ENCODE measurements at regions not wholly inside any gene's neighbourhood (a gene's known extent, or its start where the extent isn't known, plus 50 kb on each side); places are given as distances from the start of the nearest gene placed in this dataset.
A peak's percentile ranks its signal among the peaks of the same experiment; 100 is the strongest.
"Not testable (repeated sequence)": the region's sequence is repeated elsewhere in the genome, so short reads cannot be mapped to it uniquely, and the experiment has no call there.

DNA sequence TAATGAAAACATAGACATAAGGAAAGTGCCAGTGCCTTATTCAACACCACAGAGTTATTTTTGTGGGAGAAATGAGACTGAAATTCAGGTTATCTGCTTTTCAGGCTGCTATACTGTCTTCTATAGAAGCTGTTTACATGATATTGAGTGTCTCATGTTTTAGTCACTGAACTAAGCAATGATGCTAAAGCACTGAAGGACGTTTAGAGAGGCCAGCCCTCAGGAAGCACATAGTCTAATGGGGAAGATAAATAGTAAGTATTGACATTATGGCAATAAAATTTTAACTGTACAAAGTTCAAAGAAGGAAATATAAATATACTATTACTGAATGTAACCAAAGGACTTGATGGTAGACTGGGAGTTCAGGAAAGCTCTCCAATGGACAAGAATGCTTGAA lies 186.4 kb upstream of the ZC3H15 start:
- no peak for DNase-seq (ENCODE audit: low spot score)

DNA sequence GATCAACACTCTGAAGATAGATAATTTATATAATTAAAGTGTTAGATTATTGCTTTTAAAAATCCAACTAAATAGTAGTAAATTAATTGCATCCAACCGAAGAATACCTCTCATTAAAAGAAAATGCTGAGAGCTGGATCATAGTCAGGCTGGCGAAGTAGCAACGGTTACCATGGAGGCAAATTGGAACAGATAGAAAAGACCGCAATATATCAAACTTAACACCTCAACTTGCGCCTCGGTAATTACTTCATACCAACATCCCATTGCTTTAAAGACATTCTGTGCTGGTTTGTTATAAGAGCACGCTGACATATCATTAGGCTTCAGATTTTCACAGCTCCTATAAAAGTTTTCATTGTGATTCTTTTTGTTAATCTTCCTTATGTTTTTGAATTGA lies 183.8 kb upstream of the ZC3H15 start:
- DNase-seq (ENCODE audit: low spot score): no peak

DNA sequence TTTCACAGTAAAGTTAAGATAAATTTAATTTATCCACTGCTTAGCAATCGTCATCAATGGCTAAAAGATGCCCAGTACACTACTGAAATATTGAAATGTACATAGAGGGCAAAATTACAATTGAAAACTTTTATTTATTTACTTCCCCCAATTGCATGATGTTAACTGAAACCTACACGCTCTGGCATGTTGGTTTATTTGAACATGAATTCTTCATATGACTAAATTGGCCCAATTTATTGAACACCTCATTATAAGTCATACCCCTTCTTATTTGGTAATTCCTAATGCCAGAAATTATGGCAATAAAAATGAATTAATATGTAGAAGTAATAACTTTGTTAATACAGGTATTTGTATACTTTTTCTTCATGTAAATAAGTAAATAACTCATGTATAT lies 183.0 kb upstream of the ZC3H15 start:
- DNase-seq (ENCODE audit: low spot score): no peak

DNA sequence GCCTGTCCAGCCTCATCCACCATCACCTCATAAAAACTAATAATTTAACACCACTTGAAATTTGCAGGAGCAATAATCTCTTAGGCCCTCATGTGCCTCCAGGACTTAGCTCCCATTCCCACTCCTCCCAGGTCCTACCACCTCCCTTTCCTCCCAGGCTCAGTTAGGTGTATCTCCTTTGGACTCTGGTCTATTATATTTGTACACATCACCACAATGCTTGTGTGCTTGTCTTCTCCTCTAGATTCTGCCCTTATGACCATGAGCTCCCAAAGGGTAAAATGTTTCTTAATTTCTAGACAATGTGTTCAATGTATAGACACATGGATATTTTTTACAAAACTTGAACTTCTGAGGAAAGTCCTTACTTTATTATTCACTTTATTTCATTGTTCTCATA lies 182.0 kb upstream of the ZC3H15 start:
- no peak for DNase-seq (ENCODE audit: low spot score)

DNA sequence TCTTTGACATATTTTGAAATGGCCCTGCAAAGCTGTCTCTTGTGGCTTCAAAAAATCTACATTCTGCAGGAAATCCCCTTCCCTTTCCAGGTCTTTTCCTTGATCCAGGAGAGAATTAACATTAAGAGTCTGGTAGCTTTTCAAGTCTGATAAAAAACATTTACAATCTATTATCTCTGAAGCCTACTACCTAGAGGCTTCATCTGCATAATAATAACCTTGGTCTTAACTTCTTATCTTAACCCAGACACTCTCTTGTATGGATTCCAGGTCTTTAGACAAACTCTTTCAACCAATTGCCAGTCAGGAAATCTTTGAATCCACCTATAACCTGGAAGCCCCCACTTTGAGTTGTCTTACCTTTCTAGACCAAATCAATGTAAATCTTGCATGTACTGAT lies 179.3 kb upstream of the ZC3H15 start:
- no peak for DNase-seq (ENCODE audit: low spot score)

DNA sequence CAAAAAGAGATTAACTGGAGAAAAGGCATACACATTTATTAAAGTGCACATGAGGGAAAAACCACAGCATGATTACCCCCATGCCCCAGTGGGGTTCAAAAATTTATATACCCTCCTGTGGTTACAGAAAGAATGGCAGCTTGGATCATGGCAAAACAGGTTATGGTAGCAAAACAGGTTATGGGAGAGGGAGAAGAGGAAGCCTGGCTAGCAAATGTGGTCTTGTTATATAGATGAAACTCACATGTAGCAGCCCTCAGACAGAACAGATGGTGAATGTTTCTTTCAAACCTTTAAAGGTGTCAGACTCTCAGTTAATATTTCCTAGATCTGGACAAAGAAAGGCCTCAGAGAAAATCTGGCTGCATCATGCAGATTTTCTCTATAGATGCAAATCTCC lies 178.2 kb upstream of the ZC3H15 start:
- no peak for DNase-seq (ENCODE audit: low spot score)

DNA sequence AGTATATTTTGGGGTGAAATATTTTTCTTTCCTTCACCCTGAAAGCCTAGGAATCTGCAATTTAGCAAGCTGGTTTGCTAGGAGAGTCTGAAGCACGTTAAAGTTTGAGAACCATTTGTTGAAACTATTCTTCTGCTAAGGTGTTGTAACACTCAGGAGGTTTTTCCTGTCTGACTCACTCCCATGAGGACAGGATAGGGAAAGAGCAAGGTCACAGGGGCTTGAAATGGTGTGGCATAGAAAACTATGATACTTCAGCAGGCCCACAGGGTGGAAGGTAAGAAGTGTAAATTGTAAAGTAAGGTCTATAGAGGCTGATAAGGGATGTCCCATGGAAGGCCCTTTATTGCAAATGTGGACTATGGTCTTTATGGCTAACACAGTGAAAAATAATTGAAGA lies 177.7 kb upstream of the ZC3H15 start:
- DNase-seq (ENCODE audit: low spot score): no peak

DNA sequence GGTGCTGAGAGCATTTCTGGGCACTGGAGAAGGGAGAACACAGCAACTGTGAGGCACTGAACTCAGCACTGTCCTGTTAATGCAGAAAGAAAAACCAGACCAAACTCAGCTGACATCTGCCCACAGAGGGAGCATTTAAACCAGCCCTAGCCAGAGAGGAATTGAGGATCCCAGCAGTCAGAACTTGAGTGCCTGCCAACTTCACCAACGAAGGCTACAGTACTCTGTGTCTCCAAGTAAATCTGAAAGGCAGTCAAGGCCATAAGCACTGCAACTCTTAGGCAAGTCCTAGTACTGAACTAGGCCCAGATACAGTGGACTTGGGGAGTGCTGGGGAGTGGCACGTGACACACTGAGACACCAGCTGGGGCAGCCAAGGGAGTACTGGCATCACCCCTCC lies 176.2 kb upstream of the ZC3H15 start:
- DNase-seq (ENCODE audit: low spot score): peak; percentile 38

DNA sequence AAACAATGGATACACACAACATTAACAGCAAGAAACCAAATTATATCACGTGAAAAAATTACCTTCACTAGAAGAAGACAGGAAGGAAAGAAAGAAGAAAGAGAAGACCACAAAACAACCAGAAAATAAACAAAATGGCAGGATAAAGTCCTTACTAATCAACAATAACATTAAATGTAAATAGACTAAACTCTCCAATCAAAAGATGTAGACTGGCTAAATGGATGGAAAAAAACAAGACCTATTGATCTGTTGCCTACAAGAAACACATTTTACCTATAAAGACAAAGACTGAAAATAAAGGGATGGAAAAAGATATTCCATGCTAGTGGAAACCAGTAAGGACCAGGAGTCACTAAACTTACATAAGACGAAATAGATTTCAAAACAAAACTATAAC lies 167.0 kb upstream of the ZC3H15 start:
- no peak for DNase-seq (ENCODE audit: low spot score)

DNA sequence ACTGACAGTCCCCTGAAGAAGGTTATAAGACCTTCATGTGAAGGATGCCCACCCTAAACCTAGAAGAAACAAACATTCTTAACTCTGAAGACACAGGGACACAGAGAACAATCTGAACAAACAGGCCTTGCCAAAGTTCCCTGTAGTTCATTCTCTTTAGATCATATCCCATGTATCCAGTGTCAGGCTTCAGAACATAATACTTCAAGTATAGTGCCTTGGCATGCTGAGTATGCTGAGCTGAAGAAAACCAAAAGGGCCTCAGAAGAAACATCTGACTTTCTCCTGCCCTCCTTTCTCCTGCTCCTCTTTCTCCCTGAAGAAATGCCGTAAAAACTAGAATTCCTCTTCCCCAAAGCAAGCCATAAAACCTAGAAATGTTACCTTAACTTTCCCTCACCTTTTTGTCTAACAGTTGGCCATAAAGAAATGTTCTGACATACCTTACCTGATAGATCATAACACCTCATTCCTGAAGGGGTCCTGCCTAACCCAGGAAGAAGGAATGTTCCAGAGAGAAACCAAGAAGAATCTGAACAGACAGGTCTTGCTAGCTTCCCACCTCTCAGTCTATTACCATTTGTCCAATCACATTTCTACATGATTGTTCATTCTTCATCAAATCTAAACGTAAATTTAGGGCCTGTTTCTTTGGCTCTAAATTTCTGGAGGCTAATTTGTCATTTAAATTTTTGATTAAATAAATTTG lies 160.1 kb upstream of the ZC3H15 start:
- DNase-seq (ENCODE audit: low spot score): no peak

DNA sequence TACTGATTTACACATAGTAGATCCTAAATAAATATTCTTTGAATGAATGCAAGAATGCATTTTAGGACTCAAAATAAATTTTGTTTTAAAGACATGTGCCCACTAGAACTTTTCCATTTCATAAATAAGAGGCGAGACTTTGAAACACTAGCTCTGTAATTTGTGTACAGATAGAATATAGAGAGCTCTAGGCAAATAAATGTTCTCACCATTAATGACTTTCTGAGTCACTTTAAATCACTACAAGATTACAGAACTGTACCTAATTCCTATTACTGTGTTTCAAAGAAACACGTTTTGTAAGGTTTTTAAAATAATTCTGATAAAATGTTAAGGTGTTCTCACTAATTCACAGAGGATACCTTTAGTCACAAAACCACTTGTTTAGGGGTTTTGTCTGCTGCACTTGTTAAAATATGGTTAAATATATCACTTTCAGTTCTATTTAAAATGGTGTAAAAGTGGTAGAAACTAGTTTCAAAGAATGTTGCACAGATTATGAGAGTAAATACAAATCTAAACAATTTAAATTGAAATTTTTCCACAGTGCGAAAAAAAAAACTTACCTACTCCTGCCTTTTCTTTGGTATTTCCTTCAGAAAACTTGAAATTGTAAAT lies 158.7 kb upstream of the ZC3H15 start:
- no peak for DNase-seq (ENCODE audit: low spot score)

DNA sequence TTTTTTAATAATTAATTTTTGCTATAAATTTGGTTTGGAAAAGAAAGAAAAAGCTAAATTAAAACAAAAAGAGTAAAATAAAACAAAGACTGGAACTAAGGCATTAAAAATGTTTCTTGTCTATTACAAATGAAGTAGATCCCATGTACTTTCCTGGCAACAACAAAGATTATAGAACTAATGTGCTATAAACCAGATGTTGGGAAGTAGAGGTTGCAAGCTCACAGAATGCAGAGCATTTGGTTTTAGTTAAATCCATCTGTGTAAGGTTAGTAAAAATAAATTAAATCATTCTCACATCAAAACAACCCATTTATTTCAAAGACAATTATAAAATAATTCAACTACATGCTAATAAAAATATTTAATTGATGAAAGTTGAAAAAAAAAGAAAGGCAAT lies 157.2 kb upstream of the ZC3H15 start:
- no peak for DNase-seq (ENCODE audit: low spot score)

DNA sequence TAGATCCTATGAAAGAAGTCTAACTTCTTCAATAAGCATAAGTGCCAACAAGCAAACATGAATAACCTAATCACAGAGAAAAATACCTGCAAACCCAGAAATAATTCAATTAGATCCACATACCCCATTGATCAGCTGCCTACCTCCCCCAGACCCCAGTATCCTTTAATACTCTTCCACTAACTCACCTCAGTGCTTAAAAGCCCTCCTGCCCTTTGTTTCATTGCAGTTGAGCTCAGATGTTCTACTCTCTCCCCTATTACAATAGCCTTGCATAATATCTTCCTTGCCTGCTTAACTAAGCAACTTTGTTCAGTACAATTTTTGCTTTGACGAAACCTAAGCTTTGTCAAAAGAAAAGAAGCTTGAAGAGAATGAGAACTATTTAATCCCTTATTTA lies 156.0 kb upstream of the ZC3H15 start:
- no peak for DNase-seq (ENCODE audit: low spot score)

DNA sequence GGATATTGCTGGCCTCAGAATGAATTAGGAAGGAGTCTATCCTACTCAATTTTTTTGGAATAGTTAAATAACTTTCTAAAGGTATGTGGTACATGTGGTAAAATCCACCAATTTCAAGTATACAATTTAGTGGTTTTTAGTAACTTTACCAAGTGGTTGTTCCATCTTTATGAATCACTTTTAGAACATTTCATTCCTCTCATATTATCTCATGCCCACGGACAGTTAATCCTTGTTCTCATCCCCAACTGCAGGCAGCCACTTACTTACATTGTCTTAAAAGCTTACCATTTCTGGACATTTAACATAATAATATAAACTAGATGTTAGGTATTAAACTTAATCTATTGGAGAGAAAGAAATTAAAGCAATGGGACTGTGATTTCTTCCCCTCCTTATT lies 146.3 kb upstream of the ZC3H15 start:
- DNase-seq (ENCODE audit: low spot score): no peak

DNA sequence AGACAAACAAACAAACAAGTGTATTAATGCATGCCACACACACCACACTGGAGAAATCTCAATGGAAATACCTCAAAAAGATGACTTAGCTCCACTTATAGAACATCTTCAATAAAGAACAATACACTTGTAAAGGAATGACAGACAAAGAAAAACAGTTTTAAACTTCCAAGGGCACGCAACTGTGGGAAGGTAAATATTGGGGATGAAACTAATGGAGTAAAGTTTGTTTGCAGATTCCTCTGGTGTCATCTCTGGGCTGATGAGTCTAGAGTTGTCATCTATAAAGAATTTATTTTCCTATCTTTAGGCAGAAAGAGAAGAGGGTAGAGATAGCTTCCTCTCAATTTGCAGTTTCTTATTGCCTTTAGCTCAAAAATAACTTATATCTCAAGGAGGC lies 144.0 kb upstream of the ZC3H15 start:
- no peak for DNase-seq (ENCODE audit: low spot score)

DNA sequence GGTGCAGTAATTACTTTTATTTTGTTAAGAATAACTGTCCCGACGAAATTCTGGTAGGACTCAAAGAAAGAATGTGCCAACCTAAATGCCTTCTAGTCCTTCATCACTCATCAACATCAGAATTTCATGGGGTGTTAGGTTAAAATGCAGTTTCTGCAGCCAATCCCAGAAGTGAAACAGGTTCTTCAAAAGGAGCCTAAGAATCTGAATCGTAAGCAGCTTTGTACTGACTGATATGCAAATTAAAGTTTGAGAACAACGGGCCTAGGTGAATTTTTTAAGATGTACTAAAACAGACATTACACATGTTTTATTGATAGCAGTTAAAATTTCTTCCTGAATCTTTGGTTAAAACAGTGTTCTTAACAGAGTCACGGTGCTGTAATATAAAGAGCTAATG lies 140.3 kb upstream of the ZC3H15 start:
- DNase-seq (ENCODE audit: low spot score): no peak

DNA sequence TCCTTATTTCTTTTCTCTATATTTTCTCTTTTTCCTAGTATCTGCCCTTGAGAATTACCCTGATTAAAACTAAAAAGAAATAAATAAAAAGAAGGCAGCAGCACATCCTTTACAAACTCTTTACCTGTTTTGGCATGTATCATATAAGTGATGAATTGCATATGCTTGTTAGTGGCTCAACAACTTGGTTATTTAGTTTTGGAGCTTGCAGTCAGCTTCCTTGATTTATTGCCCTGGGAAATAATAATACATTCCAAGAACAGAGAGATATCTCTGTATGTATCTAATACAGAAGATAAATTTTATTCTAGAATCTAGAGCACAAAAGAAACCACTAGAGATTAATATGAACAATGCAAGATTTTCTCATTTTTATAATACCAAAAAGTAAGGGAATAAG lies 139.8 kb upstream of the ZC3H15 start:
- DNase-seq (ENCODE audit: low spot score): no peak

DNA sequence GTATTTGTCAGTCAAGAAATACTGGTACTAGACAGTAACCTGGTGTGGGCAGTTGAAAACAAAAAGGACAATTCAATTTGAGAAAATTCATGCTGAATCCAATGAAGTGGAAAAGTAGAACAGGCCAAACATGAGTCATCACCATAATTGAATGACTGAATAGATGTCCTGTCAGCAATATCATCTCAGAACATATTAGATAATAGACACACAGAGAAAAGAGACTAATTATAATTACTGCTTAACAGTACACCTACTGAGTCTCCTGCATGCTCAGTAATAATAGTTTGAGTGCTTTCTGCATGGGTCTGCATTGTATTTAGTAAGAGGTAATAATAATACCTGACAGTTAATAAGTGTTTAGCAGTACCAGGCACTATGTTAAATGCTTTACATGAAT lies 138.6 kb upstream of the ZC3H15 start:
- no peak for DNase-seq (ENCODE audit: low spot score)

DNA sequence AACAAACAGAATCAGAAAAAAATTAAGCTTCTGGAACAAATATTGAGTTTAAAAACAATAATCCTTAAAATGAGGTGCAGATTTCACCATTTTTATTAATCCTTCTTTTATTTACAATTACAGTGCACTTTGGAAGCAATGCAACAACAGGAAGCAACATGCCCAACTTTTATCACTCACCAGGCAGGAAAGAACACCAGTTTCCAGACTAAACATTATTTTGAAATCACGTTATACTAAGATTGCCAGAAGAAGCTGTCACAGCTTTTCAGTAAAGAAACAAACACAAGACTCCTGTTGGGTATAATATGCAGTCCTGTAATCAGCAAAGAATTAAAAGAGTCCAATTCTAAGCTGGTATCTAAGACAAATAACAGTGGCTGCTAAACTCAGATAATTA lies 137.9 kb upstream of the ZC3H15 start:
- DNase-seq (ENCODE audit: low spot score): no peak

DNA sequence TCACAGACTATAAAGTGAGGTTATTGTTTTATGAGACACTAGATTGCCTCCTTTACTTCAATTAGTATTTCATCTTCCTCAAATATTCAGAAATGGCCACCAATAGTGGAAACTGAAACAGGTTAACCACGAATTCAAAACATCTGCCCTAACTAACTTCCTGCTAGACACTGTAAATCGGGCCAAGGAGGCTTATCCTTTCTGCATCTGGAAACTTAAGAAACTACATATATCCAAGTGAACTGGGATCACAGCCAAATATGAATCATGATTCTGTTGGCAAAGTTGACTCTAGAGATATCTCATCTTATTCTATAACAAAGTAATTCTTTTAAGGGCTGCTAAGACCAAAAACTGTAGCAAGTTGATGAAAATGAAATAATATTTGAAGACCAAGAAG lies 136.6 kb upstream of the ZC3H15 start:
- DNase-seq (ENCODE audit: low spot score): no peak

DNA sequence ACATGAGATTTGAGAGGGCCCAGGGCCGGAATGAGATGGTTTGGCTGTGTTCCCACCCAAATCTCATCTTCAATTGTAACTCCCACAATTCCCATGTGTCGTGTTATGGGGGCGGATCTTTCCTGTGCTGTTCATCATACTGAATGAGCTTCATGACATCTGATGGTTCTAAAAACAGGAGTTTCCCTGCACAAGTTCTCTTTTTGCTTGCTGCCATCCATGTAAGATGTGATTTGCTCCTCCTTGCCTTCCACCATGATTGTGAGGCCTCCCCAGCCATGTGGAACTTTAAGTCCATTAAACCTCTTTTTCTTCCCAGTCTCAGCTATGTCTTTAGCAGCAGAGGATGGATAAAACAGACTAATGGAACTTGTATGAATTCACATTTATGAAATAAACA lies 131.9 kb upstream of the ZC3H15 start:
- DNase-seq (ENCODE audit: low spot score): not testable (repeated sequence)

DNA sequence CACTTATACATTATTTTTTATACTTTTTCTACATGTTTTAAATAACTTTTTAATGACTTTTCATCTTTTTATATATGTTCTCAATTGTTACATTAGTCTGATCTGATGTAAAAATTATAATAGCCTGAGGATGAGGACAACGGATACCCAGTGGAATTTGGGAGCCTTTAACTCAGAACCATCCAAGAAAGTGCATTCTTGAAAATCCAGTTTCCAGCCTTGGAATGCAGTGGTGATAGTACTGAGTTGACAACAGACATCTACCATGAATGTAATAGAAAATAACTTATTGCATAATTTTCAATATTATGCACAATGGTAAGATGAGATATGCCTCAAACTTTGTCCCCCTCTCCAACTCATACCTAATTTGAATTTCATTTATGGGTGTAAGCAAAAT lies 120.7 kb upstream of the ZC3H15 start:
- no peak for DNase-seq (ENCODE audit: low spot score)

DNA sequence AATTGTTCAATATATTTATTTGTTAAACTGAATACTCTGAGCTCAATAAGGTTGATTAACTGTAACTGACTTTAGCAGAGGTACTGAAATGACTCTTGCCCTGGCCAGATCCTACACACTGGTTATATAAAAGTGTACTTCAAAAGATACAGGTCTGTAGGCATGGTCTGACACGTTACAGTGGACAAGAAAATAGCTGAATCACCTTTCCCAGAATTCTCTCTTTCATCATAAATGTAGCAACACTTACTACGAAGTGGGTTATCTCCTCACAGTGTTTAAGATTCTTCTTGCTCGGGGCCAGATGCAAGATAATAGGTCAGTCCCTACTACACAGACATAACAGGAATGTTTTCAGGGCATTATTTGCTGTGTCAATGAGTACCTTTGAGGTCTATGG lies 107.0 kb upstream of the ZC3H15 start:
- no peak for DNase-seq (ENCODE audit: low spot score)

DNA sequence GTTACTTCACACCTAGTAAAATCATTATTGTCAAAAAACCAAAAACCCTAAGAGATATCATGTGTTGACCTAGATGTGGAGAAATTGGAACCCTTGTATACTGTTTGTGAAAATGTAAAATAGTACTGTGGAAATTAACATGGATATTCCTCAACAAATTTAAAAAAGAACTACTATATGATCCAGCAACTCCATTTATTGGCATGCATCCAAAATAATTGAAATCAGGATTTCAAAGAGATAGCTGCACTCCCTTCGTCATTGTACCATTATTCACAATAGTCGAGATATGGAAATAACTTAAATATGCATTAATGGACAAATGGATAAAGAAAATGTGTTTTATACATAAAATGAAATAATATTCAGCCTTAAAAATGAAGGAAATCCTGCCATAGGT lies 105.3 kb upstream of the ZC3H15 start:
- DNase-seq (ENCODE audit: low spot score): no peak

Data from pons (tissue), 1 donor.